Stimulated activated CD8-positive, alpha-beta memory T cell treated with anti-CD3 and anti-CD28 coated beads, Interleukin-15, amount 100 ng/mL, for 4 hours (primary cell): ENCODE measurements at regions not wholly inside any gene's neighbourhood (a gene's known extent, or its start where the extent isn't known, plus 50 kb on each side); places are given as distances from the start of the nearest gene placed in this dataset.
A peak's percentile ranks its signal among the peaks of the same experiment; 100 is the strongest.
"Not testable (repeated sequence)": the region's sequence is repeated elsewhere in the genome, so short reads cannot be mapped to it uniquely, and the experiment has no call there.

Source experiments
- DNase-seq, 2 donors: peaks; one replicate each; pipeline ENCODE4 v3.0.0-alpha.2; 2020; ENCODE audit warnings: low read depth in 2 of 2

DNA sequence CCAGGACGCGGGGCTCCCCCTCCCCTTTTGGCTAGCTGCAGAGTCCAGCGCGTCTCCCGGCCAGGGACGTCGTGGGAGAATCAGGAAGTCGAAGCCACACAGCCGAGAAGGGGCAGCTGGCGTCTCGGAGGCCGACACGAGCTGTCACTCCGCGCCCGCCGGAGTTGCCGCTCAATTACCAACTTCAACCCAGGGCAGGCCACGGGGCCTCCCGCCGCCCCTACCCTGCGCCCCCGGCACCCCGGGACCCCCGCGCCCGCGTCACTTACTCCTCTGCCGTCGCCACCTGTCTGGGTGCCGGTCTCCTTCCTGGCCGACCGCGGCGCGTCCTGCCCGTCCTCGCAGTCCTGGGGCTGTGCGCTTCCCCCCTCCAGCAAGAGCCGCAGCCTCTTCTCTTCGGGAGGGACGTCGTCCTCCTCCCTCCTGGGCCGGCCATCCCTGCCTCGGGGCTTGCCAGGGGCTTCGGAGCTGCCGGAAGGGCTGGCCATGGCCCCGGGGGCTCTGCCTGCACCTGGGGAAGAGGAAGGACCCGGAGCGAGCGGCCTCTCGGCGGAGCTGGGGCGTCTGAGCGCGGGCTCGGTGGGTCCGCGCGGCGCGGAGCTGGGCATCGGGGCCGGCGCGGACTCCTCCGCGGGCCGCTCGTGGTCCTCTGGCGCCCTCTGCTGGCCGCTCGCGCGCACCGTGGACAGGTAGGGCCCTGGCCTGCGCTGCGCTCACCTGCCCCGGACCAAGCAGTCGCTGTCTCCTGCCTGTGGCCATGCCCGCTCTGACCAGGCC, 65.6 kb upstream of the CLEC6A start:
- DNase-seq: peak in 1 of 2 donors; percentile 34

DNA sequence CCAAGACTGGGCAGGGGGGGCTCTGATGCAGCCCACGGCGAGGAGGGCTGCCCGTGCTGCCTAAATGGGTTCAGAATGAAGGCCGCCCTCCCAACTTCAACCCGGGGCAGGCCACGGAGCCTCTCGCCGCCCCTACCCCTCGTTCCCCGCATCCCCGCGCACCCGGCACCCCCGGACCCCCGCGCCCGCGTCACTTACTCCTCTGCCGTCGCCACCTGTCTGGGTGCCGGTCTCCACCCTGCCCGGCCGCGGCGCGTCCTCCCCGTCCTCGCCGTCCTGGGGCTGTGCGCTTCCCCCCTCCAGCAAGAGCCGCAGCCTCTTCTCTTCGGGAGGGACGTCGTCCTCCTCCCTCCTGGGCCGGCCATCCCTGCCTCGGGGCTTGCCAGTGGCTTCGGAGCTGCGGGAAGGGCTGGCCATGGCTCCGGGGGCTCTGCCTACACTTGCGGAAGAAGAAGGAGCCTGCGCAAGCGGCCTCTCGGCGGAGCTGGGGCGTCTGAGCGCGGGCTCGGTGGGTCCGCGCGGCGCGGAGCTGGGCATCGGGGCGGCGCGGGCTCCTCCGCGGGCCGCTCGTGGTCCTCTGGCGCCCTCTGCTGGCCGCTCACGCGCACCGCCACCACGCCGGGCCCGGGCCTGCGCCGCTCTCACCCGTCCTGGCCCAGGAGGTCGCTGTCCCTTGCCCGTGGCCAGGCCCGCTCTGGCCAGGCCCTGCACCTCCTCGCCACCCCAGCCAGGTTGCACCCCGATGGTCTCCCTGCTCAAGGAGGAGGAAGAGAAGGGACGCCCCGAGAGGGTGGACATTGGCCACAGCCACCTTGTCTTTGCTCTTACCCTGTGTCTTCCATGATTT, 59.3 kb upstream of the CLEC6A start:
- DNase-seq: peak in 1 of 2 donors; percentile 37

DNA sequence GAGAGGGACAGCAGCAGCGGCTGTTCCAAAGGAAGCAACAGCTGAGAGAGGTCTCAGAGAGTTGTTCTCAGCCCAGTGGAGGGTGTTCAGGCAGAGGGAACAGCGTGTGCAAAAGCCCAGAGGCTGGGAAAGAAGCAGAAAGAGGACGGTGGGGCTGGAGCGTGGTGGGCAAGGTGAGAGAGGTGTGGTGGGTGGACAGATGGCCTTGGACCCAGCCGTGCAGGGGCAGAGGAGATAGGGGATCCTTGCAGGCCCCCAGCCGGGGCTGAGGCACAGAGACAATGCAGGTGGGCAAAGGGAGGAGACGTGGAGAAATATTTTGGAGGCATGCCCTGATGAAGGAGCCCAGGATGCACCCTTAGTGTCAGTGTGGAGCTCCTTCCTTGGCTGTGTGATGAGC, 58.4 kb upstream of the CLEC6A start:
- DNase-seq: not testable (repeated sequence)

DNA sequence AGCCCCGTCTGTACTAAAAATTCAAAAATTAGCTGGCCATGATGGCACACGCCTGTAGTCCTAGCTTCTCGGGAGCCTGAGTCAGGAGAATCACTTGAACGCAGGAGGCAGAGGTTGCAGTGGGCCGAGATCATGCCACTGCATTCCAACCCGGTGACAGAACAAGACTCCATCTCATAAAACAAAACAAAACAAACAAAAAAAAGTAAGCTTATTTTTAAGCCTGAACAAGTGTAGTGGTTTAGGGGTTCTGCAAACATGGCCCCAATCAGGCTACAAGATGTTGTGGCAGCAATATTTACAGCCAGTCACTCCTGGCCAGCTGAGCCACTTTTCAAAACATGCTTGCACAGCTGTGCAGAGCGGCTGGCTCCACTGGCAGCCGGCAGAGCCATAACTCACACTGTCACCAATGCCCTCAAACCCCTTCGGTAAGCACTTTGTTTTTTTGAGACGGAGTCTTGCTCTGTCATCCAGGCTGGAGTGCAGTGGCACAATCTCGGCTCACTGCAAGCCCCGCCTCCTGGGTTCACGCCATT, 56.2 kb upstream of the CLEC6A start:
- not testable (repeated sequence) for DNase-seq

DNA sequence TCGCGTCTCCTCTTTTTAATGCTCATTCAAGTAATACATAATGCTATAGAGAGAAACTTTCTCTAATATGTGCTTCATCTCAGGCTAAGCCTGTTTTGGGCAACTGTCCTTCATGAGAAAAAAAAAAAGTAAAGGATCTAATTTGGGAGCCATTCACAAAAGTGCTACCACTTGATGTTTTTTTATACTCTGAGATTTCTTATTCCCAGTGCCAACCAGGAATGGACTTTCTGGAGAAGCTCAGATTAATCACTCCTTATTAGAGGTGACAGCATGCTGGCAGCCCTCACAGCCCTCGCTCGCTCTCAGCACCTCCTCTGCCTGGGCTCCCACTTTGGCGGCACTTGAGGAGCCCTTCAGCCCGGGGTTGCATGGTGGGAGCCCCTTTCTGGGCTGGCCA, 51.9 kb upstream of the CLEC6A start:
- DNase-seq: not testable (repeated sequence)

DNA sequence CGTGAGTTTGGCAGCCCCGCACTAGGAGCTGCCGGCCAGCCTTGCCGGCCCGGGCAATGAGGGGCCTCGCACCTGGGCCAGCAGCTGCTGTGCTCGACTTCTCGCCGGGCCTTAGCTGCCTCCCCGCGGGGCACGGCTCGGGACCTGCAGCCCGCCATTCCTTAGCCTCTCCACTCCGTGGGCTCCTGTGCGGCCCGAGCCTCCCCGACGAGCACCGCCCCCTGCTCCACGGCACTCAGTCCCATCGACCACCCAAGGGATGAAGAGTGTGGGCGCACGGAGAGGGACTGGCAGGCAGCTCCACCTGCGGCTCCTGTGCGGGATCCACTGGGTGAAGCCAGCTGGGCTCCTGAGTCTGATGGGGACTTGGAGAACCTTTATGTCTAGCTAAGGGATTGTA, 51.4 kb upstream of the CLEC6A start:
- not testable (repeated sequence) for DNase-seq
